ENCODE measurements at regions not wholly inside any gene's neighbourhood (a gene's known extent, or its start where the extent isn't known, plus 50 kb on each side); places are given as distances from the start of the nearest gene placed in this dataset.

DNA sequence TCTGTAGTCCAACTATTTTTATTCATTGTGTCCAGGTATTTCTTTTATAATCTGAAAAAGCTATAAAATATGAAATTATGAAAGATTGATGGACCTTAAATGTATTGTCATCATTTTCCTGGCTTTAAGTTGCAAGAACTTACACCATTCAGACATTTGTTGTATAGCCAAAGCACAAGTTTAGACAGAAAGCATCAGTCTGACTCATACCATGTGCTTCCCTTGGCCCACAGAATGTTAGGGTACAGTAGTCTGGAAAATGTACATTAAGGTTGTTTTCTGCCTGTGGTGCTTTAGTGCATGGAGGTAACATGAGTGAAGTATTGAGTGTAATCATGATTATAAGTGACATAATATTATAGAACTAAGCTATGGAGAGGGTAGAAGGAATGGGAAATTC, 1002.5 kb downstream of the BCL11B start:
- no peaks in the 10 kb centered on the region for H3K36me3 ChIP-seq (ENCODE audit: control insufficient read depth in 2 of 2, insufficient read depth in 1 of 2, low read length in 2 of 2)
- no peak overlapping the region for H3K27ac ChIP-seq (ENCODE audit: extremely low read depth, low read depth, low read length)
- CTCF ChIA-PET = no interaction called here
- POLR2A ChIA-PET = no interaction called here
- H3K4me1 ChIP-seq (ENCODE audit: control insufficient read depth, insufficient read depth, low read length) = no peaks in the 10 kb centered on the region
- TF ChIP-seq, protein P1, sequence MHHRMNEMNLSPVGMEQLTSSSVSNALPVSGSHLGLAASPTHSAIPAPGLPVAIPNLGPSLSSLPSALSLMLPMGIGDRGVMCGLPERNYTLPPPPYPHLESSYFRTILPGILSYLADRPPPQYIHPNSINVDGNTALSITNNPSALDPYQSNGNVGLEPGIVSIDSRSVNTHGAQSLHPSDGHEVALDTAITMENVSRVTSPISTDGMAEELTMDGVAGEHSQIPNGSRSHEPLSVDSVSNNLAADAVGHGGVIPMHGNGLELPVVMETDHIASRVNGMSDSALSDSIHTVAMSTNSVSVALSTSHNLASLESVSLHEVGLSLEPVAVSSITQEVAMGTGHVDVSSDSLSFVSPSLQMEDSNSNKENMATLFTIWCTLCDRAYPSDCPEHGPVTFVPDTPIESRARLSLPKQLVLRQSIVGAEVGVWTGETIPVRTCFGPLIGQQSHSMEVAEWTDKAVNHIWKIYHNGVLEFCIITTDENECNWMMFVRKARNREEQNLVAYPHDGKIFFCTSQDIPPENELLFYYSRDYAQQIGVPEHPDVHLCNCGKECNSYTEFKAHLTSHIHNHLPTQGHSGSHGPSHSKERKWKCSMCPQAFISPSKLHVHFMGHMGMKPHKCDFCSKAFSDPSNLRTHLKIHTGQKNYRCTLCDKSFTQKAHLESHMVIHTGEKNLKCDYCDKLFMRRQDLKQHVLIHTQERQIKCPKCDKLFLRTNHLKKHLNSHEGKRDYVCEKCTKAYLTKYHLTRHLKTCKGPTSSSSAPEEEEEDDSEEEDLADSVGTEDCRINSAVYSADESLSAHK (tag by site-specific recombination; IDR thresholded peaks at IDR 0.05) = no peak
- TF ChIP-seq HOXA7 (CRISPR knock-in tag; IDR thresholded peaks at IDR 0.05; ENCODE audit: borderline replicate concordance) = no peak
- no peak for TF ChIP-seq ZNF610 (tag by site-specific recombination; IDR thresholded peaks at IDR 0.05; ENCODE audit: borderline replicate concordance)
- no peak for TF ChIP-seq ZNF701 (tag by site-specific recombination; IDR thresholded peaks at IDR 0.05)
- TF ChIP-seq KLF1 (tag by site-specific recombination; IDR thresholded peaks at IDR 0.05) = no peak
- no peak for TF ChIP-seq ZNF510 (tag by site-specific recombination; IDR thresholded peaks at IDR 0.05; ENCODE audit: insufficient replicate concordance)
- TF ChIP-seq ZNF747 (tag by site-specific recombination; IDR thresholded peaks at IDR 0.05) = no peak
- TF ChIP-seq ZNF10 (tag by site-specific recombination; IDR thresholded peaks at IDR 0.05) = no peak
- TF ChIP-seq ZNF280D (tag by site-specific recombination; IDR thresholded peaks at IDR 0.05) = no peak
- no peak for TF ChIP-seq ZNF169 (tag by site-specific recombination; IDR thresholded peaks at IDR 0.05)
- H3K9me3 ChIP-seq (ENCODE audit: control insufficient read depth, insufficient read depth, low read depth, low read length) = no peaks in the 10 kb centered on the region
- H3K4me3 ChIP-seq (ENCODE audit: low read depth, low read length) = no peak overlapping the region

GRCh38 chr14:98270201-98270600, 1001.8 kb downstream of the BCL11B start:
- TF ChIP-seq, protein P2, sequence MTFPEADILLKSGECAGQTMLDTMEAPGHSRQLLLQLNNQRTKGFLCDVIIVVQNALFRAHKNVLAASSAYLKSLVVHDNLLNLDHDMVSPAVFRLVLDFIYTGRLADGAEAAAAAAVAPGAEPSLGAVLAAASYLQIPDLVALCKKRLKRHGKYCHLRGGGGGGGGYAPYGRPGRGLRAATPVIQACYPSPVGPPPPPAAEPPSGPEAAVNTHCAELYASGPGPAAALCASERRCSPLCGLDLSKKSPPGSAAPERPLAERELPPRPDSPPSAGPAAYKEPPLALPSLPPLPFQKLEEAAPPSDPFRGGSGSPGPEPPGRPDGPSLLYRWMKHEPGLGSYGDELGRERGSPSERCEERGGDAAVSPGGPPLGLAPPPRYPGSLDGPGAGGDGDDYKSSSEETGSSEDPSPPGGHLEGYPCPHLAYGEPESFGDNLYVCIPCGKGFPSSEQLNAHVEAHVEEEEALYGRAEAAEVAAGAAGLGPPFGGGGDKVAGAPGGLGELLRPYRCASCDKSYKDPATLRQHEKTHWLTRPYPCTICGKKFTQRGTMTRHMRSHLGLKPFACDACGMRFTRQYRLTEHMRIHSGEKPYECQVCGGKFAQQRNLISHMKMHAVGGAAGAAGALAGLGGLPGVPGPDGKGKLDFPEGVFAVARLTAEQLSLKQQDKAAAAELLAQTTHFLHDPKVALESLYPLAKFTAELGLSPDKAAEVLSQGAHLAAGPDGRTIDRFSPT (tag by site-specific recombination; IDR thresholded peaks at IDR 0.05) = no peak
- no peak for TF ChIP-seq ZNF580 (tag by site-specific recombination; IDR thresholded peaks at IDR 0.05)
- no peak for TF ChIP-seq KLF16 (tag by site-specific recombination; IDR thresholded peaks at IDR 0.05)
- no peak for TF ChIP-seq ZNF621 (tag by site-specific recombination; IDR thresholded peaks at IDR 0.05)
- no peak for TF ChIP-seq ZNF311 (tag by site-specific recombination; IDR thresholded peaks at IDR 0.05; ENCODE audit: borderline replicate concordance)
- no peak for TF ChIP-seq ZNF707 (tag by site-specific recombination; IDR thresholded peaks at IDR 0.05)
- TF ChIP-seq ZNF530 (tag by site-specific recombination; IDR thresholded peaks at IDR 0.05; ENCODE audit: low read depth) = no peak
- no peak for TF ChIP-seq ZFHX2 (tag by site-specific recombination; conservative IDR thresholded peaks at IDR 0.05)
- Histone ChIP-seq H3K36me3 (ENCODE audit: control insufficient read depth in 2 of 2, insufficient read depth in 1 of 2, low read length in 2 of 2) (no peaks in the 10 kb centered on the region), H3K9me3 (ENCODE audit: control insufficient read depth, insufficient read depth, low read depth, low read length) (no peaks in the 10 kb centered on the region), H3K27ac (ENCODE audit: extremely low read depth, low read depth, low read length) (no peak overlapping the region), H3K4me1 (ENCODE audit: control insufficient read depth, insufficient read depth, low read length) (no peaks in the 10 kb centered on the region), H3K4me3 (ENCODE audit: low read depth, low read length) (no peak overlapping the region)
- ChIA-PET POLR2A (no interaction called here), CTCF (no interaction called here)
